HepG2 (cell line): ENCODE measurements at regions not wholly inside any gene's neighbourhood (a gene's known extent, or its start where the extent isn't known, plus 50 kb on each side); places are given as distances from the start of the nearest gene placed in this dataset.

Experiments
- ATAC-seq: fragments of 200-7000 bp; cut with Tn5 transposase; 3 replicates; pipeline ENCODE4 v1.9.1; 2020; ENCODE audit warnings: mild to moderate bottlenecking, moderate library complexity
- BruUV-seq: library from RNA; stranded (reverse); fragments of 400-500 nt; replicated peaks from 2 replicates; lab custom pipeline; 2021; lab: Mats Ljungman, UMichigan
- CTCF ChIA-PET: fragments of 300-600 bp; formaldehyde crosslinking; extraction: SDS; loops from one replicate; lab custom pipeline; 2021; ENCODE audit warnings: low total read pairs, inconsistent platforms, low intra/inter-chr PET ratio; lab: Yijun Ruan, JAX
- POLR2A ChIA-PET: fragments of 350-600 bp; sonication (Branson Sonifier 250); formaldehyde crosslinking; loops from one replicate; lab custom pipeline; 2020; ENCODE audit warnings: antibody characterized with exemption, inconsistent platforms; lab: Yijun Ruan, JAX
- DNase-seq: peaks from one replicate; pipeline ENCODE4 v3.0.0-alpha.2; 2015; ENCODE audit warnings: low spot score
- FAIRE-seq: peaks from 3 replicates; lab custom pipeline; 2011; peaks lifted over from hg19 to GRCh38; lab: Jason Lieb, UNC
- H2AFZ ChIP-seq: one replicate; pipeline ENCODE4 v1.6.1; 2011; ENCODE audit warnings: low read length, inconsistent platforms
- H3K27ac ChIP-seq: fragments of 300-600 bp; 3 replicates; pipeline ENCODE4 v1.8.0; 2011; ENCODE audit warnings: mixed run types, mild to moderate bottlenecking, mixed read lengths, low read length, inconsistent platforms; ENCODE audit not compliant: insufficient read depth; ENCODE audit errors: extremely low read length
- H3K27me3 ChIP-seq, 2 experiments: fragments of 200-600 bp in 1 of 2; 2 replicates in 1 of 2; 3 replicates in 1 of 2; pipeline versions ENCODE4 v1.6.0 to v1.8.0; 2011; ENCODE audit warnings: low read length in 2 of 2, mild to moderate bottlenecking in 2 of 2, moderate library complexity in 2 of 2, inconsistent platforms in 1 of 2; ENCODE audit not compliant: insufficient read depth in 2 of 2, control insufficient read depth in 1 of 2
- H3K36me3 ChIP-seq, 2 experiments: fragments of 200-600 bp in 1 of 2; replicated peaks in 1 of 2; 2 replicates in 1 of 2; 3 replicates in 1 of 2; pipeline versions ENCODE4 v1.5.1 to v1.8.0; 2011; ENCODE audit warnings: low read length in 2 of 2, inconsistent platforms in 1 of 2; ENCODE audit not compliant: insufficient read depth in 2 of 2, control insufficient read depth in 1 of 2
- H3K4me1 ChIP-seq: 2 replicates; pipeline ENCODE4 v1.5.1; 2012; ENCODE audit warnings: low read length, inconsistent platforms; ENCODE audit not compliant: insufficient read depth
- H3K4me2 ChIP-seq: 2 replicates; pipeline ENCODE4 v1.6.0; 2011; ENCODE audit warnings: low read depth, low read length, inconsistent platforms
- H3K4me3 ChIP-seq, 3 experiments: fragments of 200-600 bp in 1 of 3; sonication (generic), shearing (Covaris generic) in 1 of 3; replicated peaks in 1 of 3; 2 replicates each; pipeline ENCODE4 v1.5.1; 2011 to 2016; ENCODE audit warnings: low read length in 3 of 3, inconsistent platforms in 2 of 3, low read depth in 2 of 3, mild to moderate bottlenecking in 2 of 3, control low read depth in 1 of 3, mixed read lengths in 1 of 3; ENCODE audit not compliant: insufficient read depth in 1 of 3
- H3K79me2 ChIP-seq: one replicate; pipeline ENCODE4 v1.6.1; 2011; ENCODE audit warnings: low read length, inconsistent platforms; ENCODE audit not compliant: insufficient read depth
- H3K9ac ChIP-seq: 2 replicates; pipeline ENCODE4 v1.6.0; 2011; ENCODE audit warnings: mild to moderate bottlenecking, low read depth, low read length, inconsistent platforms; ENCODE audit not compliant: insufficient read depth
- H3K9me3 ChIP-seq: 2 replicates; pipeline ENCODE4 v1.5.1; 2012; ENCODE audit warnings: mild to moderate bottlenecking, low read length
- H4K20me1 ChIP-seq: 2 replicates; pipeline ENCODE4 v1.6.0; 2011; ENCODE audit warnings: inconsistent platforms, mild to moderate bottlenecking, low read length, moderate library complexity; ENCODE audit not compliant: insufficient read depth
- ATF7-NPFF ChIP-seq: sonication (generic); formaldehyde crosslinking; IDR thresholded peaks from 2 replicates; pipeline ENCODE4 v1.8.1; 2023; ENCODE audit warnings: mild to moderate bottlenecking, low read depth, missing genetic modification reagents, moderate library complexity
- ELF1 ChIP-seq: sonication (generic); formaldehyde crosslinking; IDR thresholded peaks from 2 replicates; pipeline ENCODE4 v1.4.0; 2020; ENCODE audit warnings: missing genetic modification reagents
- GABPB1 ChIP-seq: IDR thresholded peaks from 2 replicates; pipeline ENCODE4 v1.6.1; 2016; ENCODE audit warnings: mild to moderate bottlenecking, missing genetic modification reagents, moderate library complexity, missing compliant biosample characterization
- KDM2A ChIP-seq: sonication (generic); formaldehyde crosslinking; IDR thresholded peaks from 2 replicates; pipeline ENCODE4 v1.4.0; 2020; ENCODE audit warnings: low read depth, missing genetic modification reagents, borderline replicate concordance
- KMT2B ChIP-seq: IDR thresholded peaks from 2 replicates; pipeline ENCODE4 v1.6.1; 2016; ENCODE audit warnings: missing genetic modification reagents, missing compliant biosample characterization
- MXD4 ChIP-seq: IDR thresholded peaks from 2 replicates; pipeline ENCODE4 v1.6.1; 2016; ENCODE audit warnings: mild to moderate bottlenecking, missing biosample characterization, missing genetic modification reagents
- MYPOP ChIP-seq: sonication (generic); formaldehyde crosslinking; IDR thresholded peaks from 2 replicates; pipeline ENCODE4 v1.8.1; 2023; ENCODE audit warnings: mild to moderate bottlenecking, moderate library complexity, missing genetic modification reagents
- ZBTB42 ChIP-seq: sonication (generic); formaldehyde crosslinking; IDR thresholded peaks from 2 replicates; pipeline ENCODE4 v1.5.0; 2020; ENCODE audit warnings: mild to moderate bottlenecking, missing genetic modification reagents
- ZFX ChIP-seq: sonication (generic); formaldehyde crosslinking; IDR thresholded peaks from 2 replicates; pipeline ENCODE4 v1.4.0; 2020; ENCODE audit warnings: mild to moderate bottlenecking, low read depth, missing genetic modification reagents, moderate library complexity
- ZNF160 ChIP-seq: sonication (generic); formaldehyde crosslinking; IDR thresholded peaks from 2 replicates; pipeline ENCODE4 v1.8.0; 2022; ENCODE audit warnings: mild to moderate bottlenecking, inconsistent platforms, missing genetic modification reagents
- ZNF446 ChIP-seq: sonication (generic); formaldehyde crosslinking; IDR thresholded peaks from 2 replicates; pipeline ENCODE4 v1.5.0; 2020; ENCODE audit warnings: mild to moderate bottlenecking, missing genetic modification reagents
- ZNF557 ChIP-seq: sonication (generic); formaldehyde crosslinking; IDR thresholded peaks from 2 replicates; pipeline ENCODE4 v1.4.0; 2020; ENCODE audit warnings: missing genetic modification reagents
- ZNF577 ChIP-seq: sonication (generic); formaldehyde crosslinking; IDR thresholded peaks from 2 replicates; pipeline ENCODE4 v1.4.0; 2020; ENCODE audit warnings: mild to moderate bottlenecking, low read depth, missing genetic modification reagents, borderline replicate concordance
- ZNF652 ChIP-seq: IDR thresholded peaks from 2 replicates; pipeline ENCODE4 v1.6.1; 2016; ENCODE audit warnings: low read depth, borderline replicate concordance
- ZNF687 ChIP-seq: sonication (generic); formaldehyde crosslinking; IDR thresholded peaks from 2 replicates; pipeline ENCODE4 v1.5.1; 2020; ENCODE audit warnings: mild to moderate bottlenecking, missing genetic modification reagents, moderate library complexity
- ZNF790 ChIP-seq: sonication (generic); formaldehyde crosslinking; IDR thresholded peaks from 2 replicates; pipeline ENCODE4 v1.8.0; 2022; ENCODE audit warnings: missing genetic modification reagents, mild to moderate bottlenecking, borderline replicate concordance
- ZSCAN30 ChIP-seq: sonication (generic); formaldehyde crosslinking; IDR thresholded peaks from 2 replicates; pipeline ENCODE4 v1.5.0; 2020; ENCODE audit warnings: mild to moderate bottlenecking, missing genetic modification reagents
- in situ Hi-C: cut with HindIII; loops from 2 replicates; pipeline ENCODE4 v1.10.0; 2017; ENCODE audit warnings: low pct_unique_long_range_greater_than_20kb; ENCODE audit not compliant: extremely low pct_ligation_motif_present
- intact Hi-C: fragments of 100-400 bp; cut with micrococcal nuclease; formaldehyde crosslinking; loops from one replicate; pipeline ENCODE4 v1.10.0; 2022; ENCODE audit not compliant: unreplicated experiment

DNA sequence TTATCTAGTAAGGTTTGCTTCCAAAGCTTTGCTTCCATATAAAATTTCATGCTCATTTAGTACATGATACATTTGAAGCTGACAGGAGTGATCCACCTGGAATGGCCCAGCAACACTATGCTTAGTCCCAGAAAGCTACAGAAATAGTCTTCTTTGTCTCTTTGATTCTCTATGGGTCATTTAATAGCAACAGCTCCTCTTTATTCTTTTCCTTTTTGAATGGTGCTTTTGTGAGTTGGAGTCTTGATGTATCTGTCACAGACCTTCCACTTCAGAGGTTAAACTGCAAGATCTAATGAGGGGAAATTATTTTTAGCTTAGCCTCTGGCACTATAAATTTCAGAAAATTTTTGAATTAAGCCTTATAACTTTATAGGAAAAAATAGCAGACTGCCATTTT, 509.5 kb downstream of the KCNA4 start:
- Histone ChIP-seq H3K9me3 (no peaks in the 10 kb centered on the region), H2AFZ (no peak overlapping the region), H3K4me2 (no peak overlapping the region), H3K9ac (no peak overlapping the region), H3K4me1 (no peaks in the 10 kb centered on the region), H3K79me2 (no peaks in the 10 kb centered on the region), H3K4me3 (no peak overlapping the region), H4K20me1 (no peaks in the 10 kb centered on the region), H3K27me3 (no peaks in the 10 kb centered on the region), H3K27ac (no peak overlapping the region), H3K36me3 (no peaks in the 10 kb centered on the region)
- POLR2A ChIA-PET, result no interaction called here
- no peak for DNase-seq
- BruUV-seq, result no TSS peak
- CTCF ChIA-PET, result no interaction called here
- ATAC-seq, result no peak
- FAIRE-seq, result no peak
- no peak for TF ChIP-seq MXD4 (CRISPR knock-in tag)
- TF ChIP-seq ZNF446 (CRISPR knock-in tag), result no peak
- TF ChIP-seq MYPOP (CRISPR knock-in tag), result no peak
- no peak for TF ChIP-seq ZFX (CRISPR knock-in tag)
- no peak for TF ChIP-seq ZBTB42 (CRISPR knock-in tag)
- TF ChIP-seq ZNF790, result no peak
- TF ChIP-seq GABPB1 (CRISPR knock-in tag), result no peak
- TF ChIP-seq ZSCAN30, result no peak
- TF ChIP-seq ZNF577 (CRISPR knock-in tag), result no peak
- TF ChIP-seq KDM2A, result no peak
- TF ChIP-seq ATF7-NPFF (CRISPR knock-in tag), result no peak
- no peak for TF ChIP-seq KMT2B
- TF ChIP-seq ZNF652 (CRISPR knock-in tag), result no peak
- no peak for TF ChIP-seq ZNF557 (CRISPR knock-in tag)
- TF ChIP-seq ZNF687 (CRISPR knock-in tag), result no peak
- no peak for TF ChIP-seq ZNF160
- no peak for TF ChIP-seq ELF1 (CRISPR knock-in tag)
- intact Hi-C loops (no loop called here), in situ Hi-C loops (no loop called here)
